CD14-positive monocyte (primary cell): ENCODE measurements at regions not wholly inside any gene's neighbourhood (a gene's known extent, or its start where the extent isn't known, plus 50 kb on each side); places are given as distances from the start of the nearest gene placed in this dataset.

ENCODE experiments used
- DNase-seq, 3 donors: peaks; one replicate each; pipeline ENCODE4 v3.0.0-alpha.2; 2011 to 2022
- H2AFZ ChIP-seq: 2 replicates; pipeline ENCODE4 v1.6.0; 2012; ENCODE audit warnings: mild to moderate bottlenecking, low read depth, low read length, inconsistent platforms; ENCODE audit not compliant: insufficient read depth, poor library complexity, severe bottlenecking
- H3K27ac ChIP-seq, 2 donors: 1 replicate in 1 of 2; 2 replicates in 1 of 2; pipeline ENCODE4 v1.5.1; 2012 to 2013; ENCODE audit warnings: low read length in 2 of 2, control low read depth in 1 of 2, inconsistent platforms in 1 of 2, low read depth in 1 of 2, mild to moderate bottlenecking in 1 of 2
- H3K27me3 ChIP-seq, 2 donors: one replicate each; pipeline versions ENCODE4 v1.6.0 to v1.6.1; 2011 to 2013; ENCODE audit warnings: low read length in 2 of 2; ENCODE audit not compliant: control insufficient read depth in 2 of 2, insufficient read depth in 2 of 2
- H3K36me3 ChIP-seq, 2 donors: replicated peaks in 1 of 2; 1 replicate in 1 of 2; 2 replicates in 1 of 2; pipeline versions ENCODE4 v1.5.1 to v1.6.1; 2012 to 2013; ENCODE audit warnings: low read length in 2 of 2, control low read depth in 1 of 2, inconsistent platforms in 1 of 2, mild to moderate bottlenecking in 1 of 2; ENCODE audit not compliant: insufficient read depth in 2 of 2, control insufficient read depth in 1 of 2
- H3K4me1 ChIP-seq, 2 donors: 1 replicate in 1 of 2; 2 replicates in 1 of 2; pipeline versions ENCODE4 v1.5.1 to v1.6.1; 2012 to 2013; ENCODE audit warnings: low read length in 2 of 2, control low read depth in 1 of 2, inconsistent platforms in 1 of 2, mild to moderate bottlenecking in 1 of 2, moderate library complexity in 1 of 2; ENCODE audit not compliant: insufficient read depth in 2 of 2, control insufficient read depth in 1 of 2
- H3K4me2 ChIP-seq: replicated peaks from 2 replicates; pipeline ENCODE3; 2012; ENCODE audit warnings: low read length, moderate library complexity, mild to moderate bottlenecking; ENCODE audit not compliant: poor library complexity, severe bottlenecking; ENCODE audit errors: extremely low read depth
- H3K4me3 ChIP-seq, 3 experiments: fragments of 200-600 bp in 1 of 3; sonication (generic) in 1 of 3; replicated peaks in 1 of 3; 1 replicate in 2 of 3; 2 replicates in 1 of 3; pipeline ENCODE4 v1.5.1; 2011 to 2013; ENCODE audit warnings: low read length in 3 of 3, mild to moderate bottlenecking in 3 of 3, control low read depth in 2 of 3, low read depth in 2 of 3, inconsistent platforms in 1 of 3, moderate library complexity in 1 of 3
- H3K79me2 ChIP-seq: 2 replicates; pipeline ENCODE4 v1.6.0; 2012; ENCODE audit warnings: mild to moderate bottlenecking, control low read depth, inconsistent platforms, low read length, moderate library complexity; ENCODE audit not compliant: insufficient read depth
- H3K9ac ChIP-seq: 2 replicates; pipeline ENCODE4 v1.6.0; 2017; ENCODE audit warnings: low read length, mild to moderate bottlenecking; ENCODE audit not compliant: insufficient read depth, poor library complexity, severe bottlenecking
- H3K9me3 ChIP-seq, 2 donors: replicated peaks in 1 of 2; 1 replicate in 1 of 2; 2 replicates in 1 of 2; pipeline versions ENCODE4 v1.5.1 to v1.6.1; 2012 to 2013; ENCODE audit warnings: low read length in 2 of 2, control low read depth in 1 of 2; ENCODE audit not compliant: control insufficient read depth in 1 of 2, insufficient read depth in 1 of 2
- H4K20me1 ChIP-seq: 2 replicates; pipeline ENCODE4 v1.6.0; 2012; ENCODE audit warnings: mild to moderate bottlenecking, low read length, control low read depth, moderate library complexity; ENCODE audit not compliant: insufficient read depth
- H3K27ac Mint-ChIP-seq, 7 donors: one replicate each; pipeline ENCODE4 v1.8.0; 2020; ENCODE audit warnings: mild to moderate bottlenecking in 7 of 7, mixed read lengths in 7 of 7, moderate library complexity in 6 of 7, inconsistent platforms in 2 of 7
- H3K27me3 Mint-ChIP-seq, 3 donors: one replicate each; pipeline ENCODE4 v1.8.0; 2021 to 2022; ENCODE audit warnings: low read depth in 3 of 3, mild to moderate bottlenecking in 3 of 3, mixed read lengths in 3 of 3, moderate library complexity in 3 of 3, inconsistent platforms in 1 of 3
- H3K36me3 Mint-ChIP-seq, 2 donors: one replicate each; pipeline ENCODE4 v1.8.0; 2020; ENCODE audit warnings: mixed read lengths in 2 of 2, inconsistent platforms in 1 of 2, mild to moderate bottlenecking in 1 of 2
- H3K4me1 Mint-ChIP-seq: one replicate; pipeline ENCODE4 v1.8.0; 2020; ENCODE audit warnings: mild to moderate bottlenecking, mixed read lengths
- H3K4me3 Mint-ChIP-seq, 2 donors: one replicate each; pipeline ENCODE4 v1.8.0; 2020; ENCODE audit warnings: mild to moderate bottlenecking in 2 of 2, mixed read lengths in 2 of 2, moderate library complexity in 1 of 2
- H3K9me3 Mint-ChIP-seq, 7 donors: one replicate each; pipeline ENCODE4 v1.8.0; 2020 to 2022; ENCODE audit warnings: mixed read lengths in 7 of 7, mild to moderate bottlenecking in 6 of 7, moderate library complexity in 6 of 7, inconsistent platforms in 2 of 7
- WGBS: methylation state at CpG from one replicate; pipeline ENCODE4 v1.1.5; 2013; ENCODE audit warnings: missing lambda C conversion rate; ENCODE audit not compliant: insufficient coverage; 5-methylcytosine and 5-hydroxymethylcytosine counted together
- intact Hi-C, 2 donors: fragments of 100-400 bp; cut with micrococcal nuclease; formaldehyde crosslinking; loops; one replicate each; pipeline versions ENCODE4 v1.15.0 to v1.15.1; 2023
- TF ChIP-seq, protein P1 (sequence below): fragments of 200-600 bp; IDR thresholded peaks from one replicate; pipeline ENCODE4 v1.8.0; 2022; ENCODE audit warnings: antibody characterized with exemption, mild to moderate bottlenecking

DNA sequence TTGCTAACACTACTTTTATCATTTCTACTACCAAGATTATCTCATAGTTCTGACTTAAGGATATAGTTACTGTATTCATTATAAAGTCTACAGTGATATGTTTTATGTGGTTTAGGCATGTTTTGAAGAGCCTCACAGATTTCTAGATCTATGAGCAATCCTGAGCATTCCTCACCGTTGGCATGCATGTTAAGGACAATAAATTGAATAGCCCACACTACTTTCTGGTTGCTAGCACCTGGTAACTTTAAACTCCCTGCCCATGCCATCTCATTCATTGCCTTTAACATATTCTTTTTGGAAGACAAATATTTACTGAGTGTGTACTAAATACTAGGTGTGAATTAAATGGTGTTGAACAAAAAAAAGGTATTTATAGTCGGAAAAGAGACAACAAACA is 868.1 kb upstream of the CDH9 start:
- H3K9me3 Mint-ChIP-seq, result peaks cover 0 to 17% (median 6%) of the 10 kb centered on the region in 7 donors
- H3K4me3 Mint-ChIP-seq, result no peak overlapping the region
- no peak overlapping the region for H3K27ac ChIP-seq
- no peak overlapping the region for H3K4me2 ChIP-seq
- no peaks in the 10 kb centered on the region for H3K4me1 ChIP-seq
- no peak overlapping the region for H3K9ac ChIP-seq
- H3K27ac Mint-ChIP-seq, result no peak overlapping the region
- H3K4me3 ChIP-seq, result no peak overlapping the region
- H3K79me2 ChIP-seq, result no peaks in the 10 kb centered on the region
- no peaks in the 10 kb centered on the region for H3K36me3 Mint-ChIP-seq
- no peak for DNase-seq
- H3K4me1 Mint-ChIP-seq, result no peaks in the 10 kb centered on the region
- no CpG with 5 or more reads among the region's 2 CpGs for WGBS
- H4K20me1 ChIP-seq, result no peaks in the 10 kb centered on the region
- no peaks in the 10 kb centered on the region for H3K27me3 ChIP-seq
- peaks cover under 1 to 8% of the 10 kb centered on the region in 2 donors for H3K9me3 ChIP-seq
- TF ChIP-seq, protein P1, sequence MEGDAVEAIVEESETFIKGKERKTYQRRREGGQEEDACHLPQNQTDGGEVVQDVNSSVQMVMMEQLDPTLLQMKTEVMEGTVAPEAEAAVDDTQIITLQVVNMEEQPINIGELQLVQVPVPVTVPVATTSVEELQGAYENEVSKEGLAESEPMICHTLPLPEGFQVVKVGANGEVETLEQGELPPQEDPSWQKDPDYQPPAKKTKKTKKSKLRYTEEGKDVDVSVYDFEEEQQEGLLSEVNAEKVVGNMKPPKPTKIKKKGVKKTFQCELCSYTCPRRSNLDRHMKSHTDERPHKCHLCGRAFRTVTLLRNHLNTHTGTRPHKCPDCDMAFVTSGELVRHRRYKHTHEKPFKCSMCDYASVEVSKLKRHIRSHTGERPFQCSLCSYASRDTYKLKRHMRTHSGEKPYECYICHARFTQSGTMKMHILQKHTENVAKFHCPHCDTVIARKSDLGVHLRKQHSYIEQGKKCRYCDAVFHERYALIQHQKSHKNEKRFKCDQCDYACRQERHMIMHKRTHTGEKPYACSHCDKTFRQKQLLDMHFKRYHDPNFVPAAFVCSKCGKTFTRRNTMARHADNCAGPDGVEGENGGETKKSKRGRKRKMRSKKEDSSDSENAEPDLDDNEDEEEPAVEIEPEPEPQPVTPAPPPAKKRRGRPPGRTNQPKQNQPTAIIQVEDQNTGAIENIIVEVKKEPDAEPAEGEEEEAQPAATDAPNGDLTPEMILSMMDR, result no peak
- H2AFZ ChIP-seq, result no peak overlapping the region
- no peaks in the 10 kb centered on the region for H3K27me3 Mint-ChIP-seq
- intact Hi-C loops, result no loop called here
- no peaks in the 10 kb centered on the region for H3K36me3 ChIP-seq

DNA sequence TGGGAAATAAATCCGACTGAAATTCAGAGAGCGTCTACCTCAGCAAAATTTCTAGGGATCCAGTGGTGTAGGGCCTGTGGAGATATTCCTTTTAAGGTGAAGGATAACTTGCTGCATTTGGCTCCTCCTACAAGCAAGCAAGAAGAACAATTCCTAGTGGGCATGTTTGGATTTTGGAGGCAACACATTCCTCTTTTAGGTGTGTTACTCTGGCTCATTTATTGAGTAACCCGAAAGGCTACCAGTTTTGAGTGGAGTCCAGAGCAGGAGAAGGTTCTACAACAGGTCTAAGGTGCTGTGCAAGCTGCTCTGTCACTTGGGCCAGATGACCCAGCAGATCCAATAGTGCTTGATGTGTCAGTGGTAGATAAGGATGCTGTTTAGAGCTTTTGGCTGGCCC is 862.4 kb upstream of the CDH9 start:
- Histone ChIP-seq H2AFZ (no peak overlapping the region), H3K36me3 (no peaks in the 10 kb centered on the region), H4K20me1 (no peaks in the 10 kb centered on the region), H3K4me2 (no peak overlapping the region), H3K9ac (no peak overlapping the region), H3K4me1 (no peaks in the 10 kb centered on the region), H3K9me3 (peaks cover 15 to 24% of the 10 kb centered on the region in 2 donors), H3K27me3 (no peaks in the 10 kb centered on the region), H3K27ac (no peak overlapping the region), H3K79me2 (no peaks in the 10 kb centered on the region), H3K4me3 (no peak overlapping the region)
- peaks cover 5 to 23% (median 8%) of the 10 kb centered on the region in 7 donors for H3K9me3 Mint-ChIP-seq
- WGBS, result 100% methylated on average over 1 of the region's 3 CpGs
- TF ChIP-seq, protein P1, result no peak
- no peaks in the 10 kb centered on the region for H3K36me3 Mint-ChIP-seq
- H3K27me3 Mint-ChIP-seq, result no peaks in the 10 kb centered on the region
- H3K27ac Mint-ChIP-seq, result no peak overlapping the region
- no peaks in the 10 kb centered on the region for H3K4me1 Mint-ChIP-seq
- intact Hi-C loops, result no loop called here
- DNase-seq, result no peak
- no peak overlapping the region for H3K4me3 Mint-ChIP-seq
